ENCODE measurements at regions not wholly inside any gene's neighbourhood (a gene's known extent, or its start where the extent isn't known, plus 50 kb on each side); places are given as distances from the start of the nearest gene placed in this dataset.

DNA sequence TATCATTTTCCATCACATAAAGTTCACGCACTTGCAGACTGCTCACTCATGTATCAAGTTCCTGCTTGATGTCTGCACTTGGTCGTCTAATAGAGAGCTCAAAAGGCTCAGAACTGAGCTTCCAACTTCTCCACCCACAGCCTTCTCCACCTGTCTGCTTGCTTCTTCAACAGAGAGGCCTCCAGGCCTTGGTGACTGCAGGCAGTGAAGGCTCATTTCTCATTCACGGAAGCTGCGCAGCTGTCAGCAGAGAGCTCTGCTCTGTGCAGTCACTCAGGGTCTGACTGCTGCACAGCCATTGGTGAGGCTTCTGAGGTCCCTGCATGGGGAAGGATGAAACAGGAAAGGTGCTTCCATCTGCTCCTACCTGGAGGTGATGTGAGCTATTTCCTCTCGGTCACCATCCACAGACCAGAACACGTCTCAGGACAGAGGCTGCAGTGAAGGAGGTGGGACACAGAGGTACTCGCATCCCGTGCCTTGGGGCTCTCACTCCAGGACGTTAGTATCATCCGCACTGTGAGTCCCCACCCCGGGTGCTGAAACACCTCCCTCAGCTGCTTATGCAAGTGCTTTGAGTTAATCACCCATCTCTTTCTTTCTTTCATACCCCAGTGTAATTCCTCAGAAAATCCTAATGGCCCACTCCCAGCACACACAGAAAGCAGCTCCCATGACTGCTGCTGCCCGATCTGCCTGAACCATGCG lies 126.2 kb downstream of the TMEM18 start:
- DNase-seq (ENCODE audit: low read depth in 2 of 2), result no peak

DNA sequence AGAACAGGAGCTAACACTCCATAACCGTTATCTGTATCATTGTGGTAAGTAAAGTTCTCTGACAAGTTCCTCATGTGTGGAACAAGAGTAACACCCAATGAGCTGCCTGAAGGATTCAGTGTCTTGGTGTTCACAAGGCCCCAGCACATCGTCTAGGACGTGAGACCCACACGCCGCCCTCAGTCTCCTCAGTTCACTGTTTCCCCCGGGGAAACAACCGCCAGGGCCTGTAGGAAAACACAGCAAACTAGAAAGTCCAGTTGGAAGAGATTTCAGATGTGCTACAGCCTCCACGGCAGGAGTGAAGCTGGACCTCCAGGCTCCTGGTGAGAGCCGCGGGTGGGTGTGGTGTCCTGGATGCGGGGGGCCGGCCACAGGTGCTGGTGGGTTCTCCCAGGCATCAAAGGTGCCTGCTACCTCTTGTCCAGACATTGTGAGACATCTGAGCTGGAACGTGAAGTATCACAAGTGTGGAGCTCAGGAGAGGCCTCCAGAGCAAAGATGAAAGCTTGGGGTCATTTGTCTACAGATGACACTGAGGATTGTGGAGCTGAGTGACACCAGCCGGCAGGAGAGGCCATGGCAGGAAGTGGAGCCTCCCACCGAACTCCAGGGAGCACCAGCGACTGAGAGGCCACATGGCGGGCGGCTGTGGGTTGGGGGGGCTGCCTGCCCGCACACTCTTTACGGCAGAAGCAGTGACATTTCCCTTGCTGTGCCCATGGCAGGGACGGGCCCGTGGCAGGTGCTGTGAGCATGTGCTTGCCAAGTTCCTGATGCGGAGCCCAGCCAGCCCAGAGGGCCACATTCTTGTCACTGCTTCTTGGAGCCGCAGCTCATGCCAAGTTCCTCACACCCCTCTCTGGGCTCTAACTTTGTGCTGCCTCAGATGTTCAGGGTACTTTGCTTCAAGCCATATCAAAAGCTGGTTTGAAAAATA lies 131.2 kb downstream of the TMEM18 start:
- no peak for DNase-seq (ENCODE audit: low read depth in 2 of 2)

DNA sequence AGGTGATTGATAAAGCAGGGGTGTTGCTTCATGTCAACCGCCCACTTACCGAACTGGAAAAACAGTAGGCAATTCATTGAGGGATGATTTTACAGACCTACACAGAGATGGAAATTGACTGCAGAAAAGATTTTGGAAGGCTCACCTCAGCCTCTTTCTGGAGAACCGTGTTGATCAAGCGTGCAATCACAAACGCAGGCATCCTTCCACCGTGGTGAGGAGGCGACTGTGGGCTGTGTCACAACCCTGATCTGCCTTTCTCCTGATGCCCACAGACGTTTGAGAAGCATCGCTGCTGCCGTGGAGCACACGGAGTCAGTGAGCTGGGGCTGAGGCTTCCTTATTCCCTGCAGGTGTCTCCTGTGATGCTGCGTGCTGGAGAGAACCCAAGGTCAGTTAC lies 132.0 kb downstream of the TMEM18 start:
- DNase-seq (ENCODE audit: low read depth in 2 of 2), result no peak

DNA sequence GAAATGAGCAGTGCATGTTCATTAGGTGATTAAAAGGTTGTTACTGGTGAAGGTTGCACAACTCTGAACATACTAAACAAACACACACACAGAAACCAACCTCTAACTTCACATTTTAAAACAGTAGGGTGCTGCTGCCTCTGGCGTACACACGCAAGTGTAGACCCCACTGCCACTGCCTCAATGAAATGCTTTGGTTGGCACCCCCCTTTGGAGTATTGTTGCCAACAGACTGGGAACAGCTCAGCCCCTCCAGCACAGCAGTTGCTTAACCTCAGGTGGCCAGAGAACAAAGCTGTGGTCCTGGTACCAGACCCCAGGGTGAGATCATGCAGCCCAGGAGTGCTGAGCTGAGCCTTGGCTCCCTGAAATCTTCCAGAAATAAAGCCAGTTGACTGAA lies 138.6 kb downstream of the TMEM18 start:
- DNase-seq (ENCODE audit: low read depth in 2 of 2), result no peak

GRCh38 chr2:535222-535621 lies 142.0 kb downstream of the TMEM18 start:
- DNase-seq (ENCODE audit: low read depth in 2 of 2), result no peak

- no peak for DNase-seq (ENCODE audit: low read depth in 2 of 2)
Observed at GRCh38 chr2:529852-530251, 147.4 kb downstream of the TMEM18 start.

DNA sequence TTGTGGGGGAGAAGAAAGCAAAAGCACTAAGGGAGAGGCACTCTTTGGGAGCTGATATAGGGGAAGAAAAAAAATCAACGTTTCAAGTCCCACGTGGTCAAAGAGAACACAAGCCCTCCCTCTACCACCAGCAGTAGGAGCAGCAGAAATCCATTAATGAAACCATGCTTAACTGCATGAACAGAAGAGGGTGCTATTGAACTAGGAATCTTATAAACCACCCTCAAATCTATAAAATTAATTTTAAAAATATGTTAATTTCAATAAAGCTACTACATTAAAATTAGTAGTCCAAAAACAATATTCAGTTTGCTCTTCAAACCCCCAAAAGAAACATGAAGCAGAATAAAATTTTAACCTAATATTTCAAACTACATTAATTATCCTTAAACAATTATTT lies 147.8 kb downstream of the TMEM18 start:
- no peak for DNase-seq (ENCODE audit: low read depth in 2 of 2)

DNA sequence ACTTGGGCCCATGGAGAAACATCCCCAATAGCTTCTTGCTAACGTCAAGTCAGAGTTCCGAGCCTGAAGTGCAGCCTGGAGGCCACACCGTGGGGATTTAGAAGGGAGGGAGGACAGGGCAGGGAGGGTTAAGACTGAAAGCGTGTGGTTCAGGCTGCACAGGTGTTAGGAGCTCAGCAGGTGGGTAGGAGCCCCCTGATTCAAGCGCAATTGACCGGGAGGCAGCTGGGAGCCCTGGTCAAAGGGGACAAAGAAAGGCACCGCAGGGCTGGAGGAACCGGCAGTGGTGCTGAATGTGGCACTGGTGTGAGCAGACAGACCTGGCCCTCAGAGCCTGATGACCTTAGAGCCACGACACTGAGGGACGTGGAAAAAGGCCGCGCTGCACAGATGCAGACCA lies 149.6 kb downstream of the TMEM18 start:
- DNase-seq (ENCODE audit: low read depth in 2 of 2), result no peak

DNA sequence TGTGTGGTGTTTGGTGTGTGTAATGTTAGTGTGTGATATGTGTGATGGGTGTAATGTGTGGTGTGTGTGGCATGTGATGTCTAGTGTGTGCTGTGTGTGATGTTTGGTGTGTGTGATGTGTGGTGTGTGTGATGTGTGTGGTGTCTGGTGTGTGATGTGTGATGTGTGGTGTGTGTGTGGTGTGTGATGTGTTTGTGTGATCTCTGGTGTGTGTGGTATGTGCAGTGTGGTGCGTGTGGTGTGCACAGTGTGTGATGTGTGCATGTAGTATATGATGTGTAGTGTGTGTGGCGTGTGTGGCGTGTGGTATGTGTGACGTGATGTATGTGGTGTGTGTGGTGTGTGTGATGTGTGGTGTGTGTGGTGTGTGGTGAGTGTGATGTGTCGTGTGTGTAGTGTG lies 150.3 kb downstream of the TMEM18 start:
- no peak for DNase-seq (ENCODE audit: low read depth in 2 of 2)

GRCh38 chr2:525611-526010 lies 151.6 kb downstream of the TMEM18 start:
- no peak for DNase-seq (ENCODE audit: low read depth in 2 of 2)

- no peak for DNase-seq (ENCODE audit: low read depth in 2 of 2)
Observed at GRCh38 chr2:525021-525420, 152.2 kb downstream of the TMEM18 start.

GRCh38 chr2:524442-524841 lies 152.8 kb downstream of the TMEM18 start:
- no peak for DNase-seq (ENCODE audit: low read depth in 2 of 2)

DNA sequence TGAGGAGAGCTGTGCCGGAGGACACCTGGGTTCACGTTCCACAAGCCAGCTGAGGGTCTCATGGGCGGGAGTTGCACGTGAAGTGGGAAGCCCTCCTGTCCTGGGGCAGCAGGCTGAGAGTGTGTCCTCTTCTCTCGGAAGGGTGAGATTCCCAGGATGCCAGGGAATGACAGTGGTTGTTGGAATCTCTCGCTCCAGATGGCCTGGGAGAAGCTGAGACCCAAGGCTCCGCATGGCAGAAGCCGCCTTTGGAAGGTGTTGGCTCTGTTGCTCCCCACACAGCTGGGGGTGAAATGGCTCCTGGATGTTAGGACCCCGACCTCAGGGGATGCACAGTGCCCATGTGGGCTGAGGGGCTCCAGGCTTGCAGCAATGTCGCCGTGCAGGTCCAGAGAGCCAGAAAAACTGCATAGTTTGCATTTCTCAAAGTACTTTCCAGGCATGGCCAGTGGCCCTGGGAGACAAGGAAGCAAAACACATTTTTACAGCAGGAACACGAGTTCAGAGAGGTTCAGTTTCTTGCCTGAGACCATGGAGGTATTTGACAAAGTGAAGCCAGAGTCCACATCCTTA lies 153.4 kb downstream of the TMEM18 start:
- DNase-seq (ENCODE audit: low read depth in 2 of 2), result no peak

- DNase-seq (ENCODE audit: low read depth in 2 of 2), result no peak
Observed at GRCh38 chr2:522776-523175, 154.4 kb downstream of the TMEM18 start.

DNA sequence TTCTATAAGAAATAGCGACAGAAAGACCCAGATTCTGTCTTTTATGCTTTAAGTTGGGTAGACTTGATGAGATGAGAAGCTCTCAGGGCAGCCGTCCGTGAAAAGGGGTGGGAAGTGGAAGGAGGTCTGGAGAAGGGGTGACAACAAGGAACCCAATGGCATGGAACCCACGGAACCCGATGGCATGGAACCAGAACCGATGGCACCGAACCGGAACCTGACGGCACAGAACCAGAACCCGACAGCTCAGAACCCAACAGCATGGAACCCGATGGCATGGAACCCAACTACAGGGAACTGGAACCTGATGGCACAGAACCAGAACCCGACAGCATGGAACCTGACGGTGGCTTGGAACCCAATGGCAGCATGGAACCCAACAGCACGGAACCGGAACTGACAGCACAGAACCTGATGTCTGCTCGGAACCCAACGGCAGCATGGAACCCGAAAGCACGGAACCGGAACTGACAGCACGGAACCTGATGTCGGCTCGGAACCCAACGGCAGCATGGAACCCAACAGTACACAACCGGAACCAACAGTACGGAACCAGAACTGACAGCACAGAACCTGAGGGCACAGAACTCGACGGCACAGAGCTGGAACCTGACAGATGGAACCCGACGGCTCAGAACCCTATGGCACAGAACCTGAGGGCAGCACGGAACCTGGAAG lies 155.2 kb downstream of the TMEM18 start:
- no peak for DNase-seq (ENCODE audit: low read depth in 2 of 2)

- DNase-seq (ENCODE audit: low read depth in 2 of 2), result no peak
Observed at GRCh38 chr2:520663-521340, 156.4 kb downstream of the TMEM18 start.

GRCh38 chr2:516944-517343 lies 160.3 kb downstream of the TMEM18 start:
- DNase-seq (ENCODE audit: low read depth in 2 of 2), result no peak

GRCh38 chr2:516131-516530 lies 161.1 kb downstream of the TMEM18 start:
- DNase-seq (ENCODE audit: low read depth in 2 of 2), result no peak

GRCh38 chr2:515441-516127 lies 161.6 kb downstream of the TMEM18 start:
- DNase-seq (ENCODE audit: low read depth in 2 of 2), result no peak

DNA sequence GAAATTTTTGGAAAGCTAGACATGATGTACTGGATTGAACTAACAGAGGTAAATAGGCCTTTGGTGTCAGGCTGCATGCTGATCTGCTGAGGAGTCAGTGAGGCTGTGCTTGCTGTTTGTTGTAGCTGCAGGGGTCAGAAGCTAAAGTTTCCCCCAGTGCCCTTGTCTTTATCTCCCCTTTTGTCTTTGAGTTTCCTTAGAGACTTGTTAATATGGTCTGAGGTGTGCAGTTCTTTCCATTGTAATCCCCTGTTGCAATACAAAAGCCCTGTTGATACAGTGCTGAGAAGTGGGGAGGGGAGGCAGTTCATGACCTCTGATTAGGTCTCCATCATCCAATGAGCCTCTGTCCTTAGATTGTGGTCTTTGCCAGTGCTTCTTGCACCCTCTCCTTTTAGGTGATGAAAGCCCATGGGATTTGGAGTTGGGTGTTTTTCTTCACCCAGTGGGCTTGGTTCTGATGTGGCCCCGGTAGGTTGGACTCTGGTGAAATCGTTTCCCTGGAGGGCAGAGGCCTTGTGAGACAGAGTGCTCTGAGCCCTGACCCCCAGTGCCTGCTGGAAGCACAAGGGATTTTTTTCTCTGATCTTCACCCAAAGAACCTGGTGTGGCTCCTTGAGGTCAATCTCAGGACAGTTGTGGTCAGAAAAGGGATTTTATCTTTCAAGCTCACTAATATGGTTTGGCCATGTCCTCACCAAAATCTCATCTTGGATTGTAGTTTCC lies 163.1 kb downstream of the TMEM18 start:
- DNase-seq (ENCODE audit: low read depth in 2 of 2), result no peak
